Endothelial cell of umbilical vein (primary cell): ENCODE measurements at regions not wholly inside any gene's neighbourhood (a gene's known extent, or its start where the extent isn't known, plus 50 kb on each side); places are given as distances from the start of the nearest gene placed in this dataset.

Source experiments
- EZH2 ChIP-seq: IDR thresholded peaks from 2 replicates; pipeline ENCODE4 v1.6.1; 2012; ENCODE audit warnings: borderline replicate concordance, low read depth, mild to moderate bottlenecking, moderate library complexity, low read length, inconsistent platforms; ENCODE audit not compliant: severe bottlenecking
- FOS ChIP-seq: IDR thresholded peaks from 2 replicates; pipeline ENCODE4 v1.6.1; 2011; ENCODE audit warnings: mild to moderate bottlenecking, low read length, moderate library complexity, borderline replicate concordance; ENCODE audit not compliant: insufficient read depth
- GATA2 ChIP-seq: IDR thresholded peaks from 2 replicates; pipeline ENCODE4 v1.7.0; 2011; ENCODE audit warnings: low read depth, mild to moderate bottlenecking, moderate library complexity, mixed read lengths, low read length; ENCODE audit not compliant: insufficient read length, insufficient read depth
- JUN ChIP-seq: IDR thresholded peaks from 2 replicates; pipeline ENCODE4 v1.6.1; 2011; ENCODE audit warnings: borderline replicate concordance, low read depth; ENCODE audit not compliant: insufficient read length, insufficient read depth
- MYC ChIP-seq: IDR thresholded peaks from one replicate; pipeline ENCODE4 v1.6.1; 2011; ENCODE audit warnings: mild to moderate bottlenecking, low read depth, low read length
- POLR2A ChIP-seq: IDR thresholded peaks from 2 replicates; pipeline ENCODE4 v1.6.1; 2012; ENCODE audit warnings: low read depth, mild to moderate bottlenecking, control low read depth, low read length
- POLR2AphosphoS5 ChIP-seq: IDR thresholded peaks from 2 replicates; pipeline ENCODE4 v1.6.1; 2012; ENCODE audit warnings: low read depth, mild to moderate bottlenecking, control low read depth, low read length, moderate library complexity; ENCODE audit not compliant: insufficient read depth
- TF ChIP-seq, protein P1 (sequence below), 2 donors: IDR thresholded peaks; 1 replicate in 1 of 2; 2 replicates in 1 of 2; pipeline ENCODE4 v1.5.1; 2011; ENCODE audit warnings: low read length in 2 of 2, mild to moderate bottlenecking in 2 of 2, moderate library complexity in 2 of 2, control low read depth in 1 of 2, inconsistent platforms in 1 of 2, low read depth in 1 of 2; ENCODE audit not compliant: insufficient read depth in 1 of 2; ENCODE audit errors: extremely low read depth in 1 of 2
- TF ChIP-seq, protein P2 (sequence below): IDR thresholded peaks from 2 replicates; pipeline ENCODE4 v1.6.1; 2011; ENCODE audit not compliant: insufficient read depth, insufficient read length

DNA sequence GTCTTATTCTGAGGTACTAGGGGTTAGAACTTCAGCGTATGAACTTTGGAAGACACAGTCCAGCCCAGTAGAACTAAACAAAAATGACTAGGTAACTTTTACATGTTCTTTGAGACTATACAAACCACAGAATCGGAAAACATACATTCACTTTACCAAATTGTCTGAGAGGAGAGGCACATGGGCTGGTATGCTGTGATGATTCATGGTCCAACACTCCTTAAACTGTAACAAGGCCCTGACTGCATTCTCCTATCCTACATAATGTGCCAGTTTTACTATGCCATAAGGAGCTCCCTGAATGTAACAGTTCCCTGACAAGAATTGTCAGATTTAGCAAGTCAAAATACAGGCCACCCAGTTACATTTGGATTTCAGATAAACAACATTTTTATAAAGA is 640.0 kb downstream of the RAB28 start:
- TF ChIP-seq, protein P1, sequence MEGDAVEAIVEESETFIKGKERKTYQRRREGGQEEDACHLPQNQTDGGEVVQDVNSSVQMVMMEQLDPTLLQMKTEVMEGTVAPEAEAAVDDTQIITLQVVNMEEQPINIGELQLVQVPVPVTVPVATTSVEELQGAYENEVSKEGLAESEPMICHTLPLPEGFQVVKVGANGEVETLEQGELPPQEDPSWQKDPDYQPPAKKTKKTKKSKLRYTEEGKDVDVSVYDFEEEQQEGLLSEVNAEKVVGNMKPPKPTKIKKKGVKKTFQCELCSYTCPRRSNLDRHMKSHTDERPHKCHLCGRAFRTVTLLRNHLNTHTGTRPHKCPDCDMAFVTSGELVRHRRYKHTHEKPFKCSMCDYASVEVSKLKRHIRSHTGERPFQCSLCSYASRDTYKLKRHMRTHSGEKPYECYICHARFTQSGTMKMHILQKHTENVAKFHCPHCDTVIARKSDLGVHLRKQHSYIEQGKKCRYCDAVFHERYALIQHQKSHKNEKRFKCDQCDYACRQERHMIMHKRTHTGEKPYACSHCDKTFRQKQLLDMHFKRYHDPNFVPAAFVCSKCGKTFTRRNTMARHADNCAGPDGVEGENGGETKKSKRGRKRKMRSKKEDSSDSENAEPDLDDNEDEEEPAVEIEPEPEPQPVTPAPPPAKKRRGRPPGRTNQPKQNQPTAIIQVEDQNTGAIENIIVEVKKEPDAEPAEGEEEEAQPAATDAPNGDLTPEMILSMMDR (IDR thresholded peaks at IDR 0.05; ENCODE audit: extremely low read depth in 1 of 2, insufficient read depth in 1 of 2, low read depth in 1 of 2, low read length in 2 of 2): no peak
- TF ChIP-seq POLR2AphosphoS5 (no peak), EZH2 (no peak), POLR2A (no peak), MYC (no peak), JUN (no peak), FOS (no peak), GATA2 (no peak)
- TF ChIP-seq, protein P2, sequence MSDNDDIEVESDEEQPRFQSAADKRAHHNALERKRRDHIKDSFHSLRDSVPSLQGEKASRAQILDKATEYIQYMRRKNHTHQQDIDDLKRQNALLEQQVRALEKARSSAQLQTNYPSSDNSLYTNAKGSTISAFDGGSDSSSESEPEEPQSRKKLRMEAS: no peak
